H1 (cell line): ENCODE measurements at regions not wholly inside any gene's neighbourhood (a gene's known extent, or its start where the extent isn't known, plus 50 kb on each side); places are given as distances from the start of the nearest gene placed in this dataset.

Experiments used
- CTCF ChIA-PET: fragments of 300-600 bp; sonication (Branson Sonifier 250); formaldehyde crosslinking; loops from one replicate; lab custom pipeline; 2021; ENCODE audit not compliant: partially characterized antibody; lab: Charles Lee
- POLR2A ChIA-PET: fragments of 300-600 bp; sonication (Branson Sonifier 250); formaldehyde crosslinking; loops from one replicate; lab custom pipeline; 2021; ENCODE audit warnings: inconsistent platforms; ENCODE audit not compliant: partially characterized antibody; lab: Charles Lee
- DNase-seq, 2 experiments: peaks; one replicate each; pipeline versions ENCODE4 v3.0.0 to v3.0.0-alpha.2; 2010 to 2022; ENCODE audit warnings: low spot score in 2 of 2, low read depth in 1 of 2, mixed read lengths in 1 of 2
- FAIRE-seq: peaks from 2 replicates; lab custom pipeline; 2011; peaks lifted over from hg19 to GRCh38; lab: Jason Lieb, UNC
- H2AFZ ChIP-seq: 2 replicates; pipeline ENCODE4 v1.8.1; 2012; ENCODE audit warnings: low read length, inconsistent platforms
- H2AK5ac ChIP-seq: 2 replicates; pipeline ENCODE4 v1.6.1; 2013; ENCODE audit warnings: low read depth, low read length
- H2BK120ac ChIP-seq: replicated peaks from 2 replicates; pipeline ENCODE3; 2013; ENCODE audit warnings: low read depth, low read length, inconsistent platforms
- H2BK12ac ChIP-seq: 2 replicates; pipeline ENCODE4 v1.6.1; 2013; ENCODE audit warnings: low read depth, low read length
- H2BK15ac ChIP-seq: 2 replicates; pipeline ENCODE4 v1.6.1; 2013; ENCODE audit warnings: low read length
- H2BK20ac ChIP-seq: 2 replicates; pipeline ENCODE4 v1.6.1; 2013; ENCODE audit warnings: low read length
- H2BK5ac ChIP-seq: 2 replicates; pipeline ENCODE4 v1.6.1; 2013; ENCODE audit warnings: low read depth, low read length
- H3K14ac ChIP-seq: 2 replicates; pipeline ENCODE4 v1.6.1; 2013; ENCODE audit warnings: inconsistent platforms; ENCODE audit not compliant: insufficient read length
- H3K18ac ChIP-seq: 2 replicates; pipeline ENCODE4 v1.6.1; 2013; ENCODE audit warnings: low read length; ENCODE audit errors: extremely low read depth
- H3K23ac ChIP-seq: 2 replicates; pipeline ENCODE4 v1.6.1; 2013; ENCODE audit warnings: inconsistent platforms; ENCODE audit not compliant: insufficient read length
- H3K23me2 ChIP-seq: 2 replicates; pipeline ENCODE4 v1.6.1; 2013; ENCODE audit warnings: low read depth, low read length
- H3K27ac ChIP-seq: 2 replicates; pipeline ENCODE4 v1.6.1; 2011; ENCODE audit warnings: low read depth, low read length, inconsistent platforms
- H3K27me3 ChIP-seq, 4 experiments: replicated peaks in 1 of 4; 1 replicate in 1 of 4; 2 replicates in 3 of 4; pipeline versions ENCODE4 v1.6.1 to v1.8.1; 2011 to 2013; ENCODE audit warnings: low read length in 3 of 4, mild to moderate bottlenecking in 3 of 4, inconsistent platforms in 2 of 4, mixed read lengths in 2 of 4, moderate library complexity in 1 of 4; ENCODE audit not compliant: control insufficient read depth in 3 of 4, insufficient read depth in 3 of 4; ENCODE audit errors: extremely low read depth in 1 of 4
- H3K36me3 ChIP-seq, 4 experiments: 2 replicates each; pipeline versions ENCODE4 v1.6.1 to v1.8.1; 2011 to 2013; ENCODE audit warnings: mild to moderate bottlenecking in 4 of 4, low read length in 3 of 4, moderate library complexity in 2 of 4, control low read depth in 1 of 4, inconsistent platforms in 1 of 4; ENCODE audit not compliant: insufficient read depth in 4 of 4, control insufficient read depth in 2 of 4
- H3K4ac ChIP-seq: replicated peaks from 2 replicates; pipeline ENCODE3; 2013; ENCODE audit warnings: low read length, low read depth, mixed read lengths, inconsistent platforms; ENCODE audit not compliant: insufficient read length
- H3K4me1 ChIP-seq, 4 experiments: replicated peaks in 1 of 4; 1 replicate in 1 of 4; 2 replicates in 3 of 4; pipeline versions ENCODE4 v1.6.1 to v1.8.1; 2011 to 2013; ENCODE audit warnings: low read length in 3 of 4, inconsistent platforms in 2 of 4, mixed read lengths in 1 of 4; ENCODE audit not compliant: insufficient read depth in 4 of 4, control insufficient read depth in 3 of 4
- H3K4me2 ChIP-seq, 2 experiments: 2 replicates each; pipeline versions ENCODE4 v1.6.1 to v1.8.1; 2011 to 2013; ENCODE audit warnings: low read depth in 2 of 2, low read length in 2 of 2, control low read depth in 1 of 2, inconsistent platforms in 1 of 2, mild to moderate bottlenecking in 1 of 2; ENCODE audit not compliant: insufficient read depth in 1 of 2
- H3K4me3 ChIP-seq, 4 experiments: fragments of 200-600, 300-600 bp in 1 of 4; sonication (generic), shearing (Covaris generic), sonication (Bioruptor Twin) in 1 of 4; 2 replicates each; pipeline versions ENCODE4 v1.5.1 to v1.8.1; 2011 to 2016; ENCODE audit warnings: low read length in 4 of 4, low read depth in 3 of 4, control low read depth in 2 of 4, inconsistent platforms in 2 of 4, mild to moderate bottlenecking in 2 of 4, mixed read lengths in 1 of 4, moderate library complexity in 1 of 4; ENCODE audit not compliant: insufficient read depth in 2 of 4; ENCODE audit errors: extremely low read depth in 1 of 4
- H3K56ac ChIP-seq: replicated peaks from 2 replicates; pipeline ENCODE3; 2013; ENCODE audit warnings: low read depth, mild to moderate bottlenecking, mixed read lengths, low read length, inconsistent platforms; ENCODE audit not compliant: insufficient read length
- H3K79me1 ChIP-seq: 2 replicates; pipeline ENCODE4 v1.6.1; 2013; ENCODE audit warnings: low read depth, low read length, control low read depth
- H3K79me2 ChIP-seq, 2 experiments: 2 replicates each; pipeline versions ENCODE4 v1.6.1 to v1.8.1; 2012 to 2013; ENCODE audit warnings: low read length in 2 of 2, mild to moderate bottlenecking in 2 of 2, inconsistent platforms in 1 of 2; ENCODE audit not compliant: insufficient read depth in 2 of 2, control insufficient read depth in 1 of 2
- H3K9ac ChIP-seq, 4 experiments: replicated peaks in 1 of 4; 1 replicate in 1 of 4; 2 replicates in 3 of 4; pipeline versions ENCODE4 v1.6.1 to v1.8.1; 2011 to 2013; ENCODE audit warnings: low read depth in 3 of 4, low read length in 3 of 4, control low read depth in 2 of 4, mild to moderate bottlenecking in 2 of 4, moderate library complexity in 2 of 4, inconsistent platforms in 1 of 4; ENCODE audit errors: extremely low read depth in 1 of 4
- H3K9me3 ChIP-seq, 2 experiments: 2 replicates each; pipeline versions ENCODE4 v1.6.1 to v1.8.1; 2012 to 2013; ENCODE audit warnings: mild to moderate bottlenecking in 2 of 2, moderate library complexity in 2 of 2, control low read depth in 1 of 2, inconsistent platforms in 1 of 2, low read depth in 1 of 2, low read length in 1 of 2, mixed read lengths in 1 of 2; ENCODE audit not compliant: insufficient read depth in 2 of 2
- H4K20me1 ChIP-seq, 2 experiments: replicated peaks in 1 of 2; 2 replicates each; pipeline versions ENCODE3 to v1.8.1; 2011 to 2013; ENCODE audit warnings: inconsistent platforms in 2 of 2, low read length in 2 of 2, mild to moderate bottlenecking in 1 of 2; ENCODE audit not compliant: insufficient read depth in 2 of 2, control insufficient read depth in 1 of 2
- H4K5ac ChIP-seq: 2 replicates; pipeline ENCODE4 v1.6.1; 2013; ENCODE audit warnings: low read length, low read depth, mixed read lengths, inconsistent platforms; ENCODE audit not compliant: insufficient read length
- H4K8ac ChIP-seq: 2 replicates; pipeline ENCODE4 v1.8.0; 2013; ENCODE audit warnings: mild to moderate bottlenecking, moderate library complexity, low read length, inconsistent platforms; ENCODE audit not compliant: insufficient read depth; ENCODE audit errors: extremely low read depth
- H4K91ac ChIP-seq: replicated peaks from 2 replicates; pipeline ENCODE3; 2013; ENCODE audit warnings: low read length, mixed read lengths, inconsistent platforms; ENCODE audit not compliant: insufficient read length
- WGBS, 2 experiments: shearing (Covaris generic) in 1 of 2; methylation state at CpG; one replicate each; pipeline versions ENCODE4 v1.1.6 to v1.1.7; 2013 to 2015; ENCODE audit warnings: low lambda C conversion rate in 2 of 2, mixed read lengths in 2 of 2, inconsistent platforms in 1 of 2, low coverage in 1 of 2, missing lambda C conversion rate in 1 of 2; ENCODE audit not compliant: insufficient replicate concordance in 2 of 2, insufficient coverage in 1 of 2, insufficient read length in 1 of 2; ENCODE audit errors: extremely low coverage in 1 of 2, missing lambda C conversion rate in 1 of 2; 5-methylcytosine and 5-hydroxymethylcytosine counted together
- TF ChIP-seq, protein P1 (sequence below): IDR thresholded peaks from 2 replicates; pipeline ENCODE4 v1.6.1; 2011; ENCODE audit warnings: low read length, improper control_type of control experiment
- TF ChIP-seq, protein P2 (sequence below): IDR thresholded peaks from 2 replicates; pipeline ENCODE4 v1.6.1; 2012; ENCODE audit warnings: low read length, inconsistent platforms

DNA sequence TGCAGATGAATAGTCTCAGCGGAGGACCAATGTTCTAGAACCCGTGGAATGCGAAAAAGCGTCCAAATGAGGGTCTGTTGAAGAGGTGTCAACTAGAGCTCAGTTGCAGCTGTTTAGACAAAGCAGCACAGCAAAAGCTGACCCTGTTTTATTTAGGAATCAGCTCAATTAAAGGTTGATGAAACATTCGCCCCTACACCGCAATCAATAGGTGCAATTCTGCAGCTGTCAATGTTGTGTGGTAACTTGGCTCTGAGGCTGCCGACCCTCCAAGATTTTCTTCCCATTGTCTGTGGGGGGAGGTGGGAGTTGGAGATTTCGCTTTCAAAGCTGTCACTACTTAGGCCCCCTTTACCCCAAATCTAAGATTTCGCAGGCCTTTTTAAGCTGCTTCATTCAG, 330.0 kb downstream of the ETAA1 start:
- H3K14ac ChIP-seq: no peak overlapping the region
- WGBS, 2 experiments: 88% methylated on average over 9 of the region's 9 CpGs; no CpG with 5 or more reads in 1 of the 2 experiments
- FAIRE-seq (no peak), DNase-seq (no peak)
- H4K8ac ChIP-seq: no peak overlapping the region
- no peaks in the 10 kb centered on the region for H3K79me2 ChIP-seq
- no peaks in the 10 kb centered on the region for H3K79me1 ChIP-seq
- H3K27ac ChIP-seq: no peak overlapping the region
- no peak overlapping the region for H2BK20ac ChIP-seq
- no peak overlapping the region for H4K5ac ChIP-seq
- H3K4ac ChIP-seq: no peak overlapping the region
- no peak overlapping the region for H4K91ac ChIP-seq
- H3K4me2 ChIP-seq: no peak overlapping the region
- H3K4me3 ChIP-seq: no peak overlapping the region
- H2BK5ac ChIP-seq: no peak overlapping the region
- H3K23ac ChIP-seq: no peak overlapping the region
- H2BK120ac ChIP-seq: no peak overlapping the region
- H2BK15ac ChIP-seq: no peak overlapping the region
- H3K4me1 ChIP-seq: no peaks in the 10 kb centered on the region
- H2AFZ ChIP-seq: no peak overlapping the region
- no peak overlapping the region for H2AK5ac ChIP-seq
- H2BK12ac ChIP-seq: no peak overlapping the region
- H4K20me1 ChIP-seq: no peaks in the 10 kb centered on the region
- no peak overlapping the region for H3K18ac ChIP-seq
- no peaks in the 10 kb centered on the region for H3K23me2 ChIP-seq
- no peaks in the 10 kb centered on the region for H3K27me3 ChIP-seq
- ChIA-PET POLR2A (interaction anchor here (0.6 kb wide), 1 partner anchor 1573 kb away, joined by 3 read pairs; no protein-coding TSS in a partner anchor), CTCF (interaction anchor here (0.6 to 2.1 kb wide), 5 partner anchors 76 to 304 kb away, joined by 3 to 9 read pairs (median 5); no protein-coding TSS in a partner anchor)
- no peak overlapping the region for H3K9ac ChIP-seq
- H3K9me3 ChIP-seq: no peaks in the 10 kb centered on the region
- no peaks in the 10 kb centered on the region for H3K36me3 ChIP-seq
- no peak overlapping the region for H3K56ac ChIP-seq
- TF ChIP-seq, protein P1, sequence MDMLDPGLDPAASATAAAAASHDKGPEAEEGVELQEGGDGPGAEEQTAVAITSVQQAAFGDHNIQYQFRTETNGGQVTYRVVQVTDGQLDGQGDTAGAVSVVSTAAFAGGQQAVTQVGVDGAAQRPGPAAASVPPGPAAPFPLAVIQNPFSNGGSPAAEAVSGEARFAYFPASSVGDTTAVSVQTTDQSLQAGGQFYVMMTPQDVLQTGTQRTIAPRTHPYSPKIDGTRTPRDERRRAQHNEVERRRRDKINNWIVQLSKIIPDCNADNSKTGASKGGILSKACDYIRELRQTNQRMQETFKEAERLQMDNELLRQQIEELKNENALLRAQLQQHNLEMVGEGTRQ: no peak
- TF ChIP-seq, protein P2, sequence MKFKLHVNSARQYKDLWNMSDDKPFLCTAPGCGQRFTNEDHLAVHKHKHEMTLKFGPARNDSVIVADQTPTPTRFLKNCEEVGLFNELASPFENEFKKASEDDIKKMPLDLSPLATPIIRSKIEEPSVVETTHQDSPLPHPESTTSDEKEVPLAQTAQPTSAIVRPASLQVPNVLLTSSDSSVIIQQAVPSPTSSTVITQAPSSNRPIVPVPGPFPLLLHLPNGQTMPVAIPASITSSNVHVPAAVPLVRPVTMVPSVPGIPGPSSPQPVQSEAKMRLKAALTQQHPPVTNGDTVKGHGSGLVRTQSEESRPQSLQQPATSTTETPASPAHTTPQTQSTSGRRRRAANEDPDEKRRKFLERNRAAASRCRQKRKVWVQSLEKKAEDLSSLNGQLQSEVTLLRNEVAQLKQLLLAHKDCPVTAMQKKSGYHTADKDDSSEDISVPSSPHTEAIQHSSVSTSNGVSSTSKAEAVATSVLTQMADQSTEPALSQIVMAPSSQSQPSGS: no peak
